Activated naive CD4-positive, alpha-beta T cell treated with anti-CD3 and anti-CD28 coated beads for 36 hours (primary cell): ENCODE measurements at regions not wholly inside any gene's neighbourhood (a gene's known extent, or its start where the extent isn't known, plus 50 kb on each side); places are given as distances from the start of the nearest gene placed in this dataset.

Source experiments
- CTCF ChIA-PET: fragments of 350-600 bp; sonication (Branson Sonifier 250); formaldehyde crosslinking; loops from one replicate; lab custom pipeline; 2021; ENCODE audit warnings: antibody characterized with exemption; lab: Charles Lee
- DNase-seq: peaks from one replicate; pipeline ENCODE4 v3.0.0-alpha.2; 2020
- H3K27ac Mint-ChIP-seq: one replicate; pipeline ENCODE4 v1.8.0; 2021; ENCODE audit warnings: mild to moderate bottlenecking, mixed read lengths
- H3K27me3 Mint-ChIP-seq: one replicate; pipeline ENCODE4 v1.8.0; 2021; ENCODE audit warnings: low read depth, mixed read lengths
- H3K36me3 Mint-ChIP-seq: one replicate; pipeline ENCODE4 v1.8.0; 2021; ENCODE audit warnings: low read depth, mixed read lengths
- H3K4me1 Mint-ChIP-seq: one replicate; pipeline ENCODE4 v1.8.0; 2021; ENCODE audit warnings: low read depth, mixed read lengths
- H3K4me3 Mint-ChIP-seq: one replicate; pipeline ENCODE4 v1.8.0; 2021; ENCODE audit warnings: mild to moderate bottlenecking, moderate library complexity, mixed read lengths
- H3K9me3 Mint-ChIP-seq: one replicate; pipeline ENCODE4 v1.8.0; 2021; ENCODE audit warnings: mixed read lengths
- intact Hi-C: fragments of 100-400 bp; cut with micrococcal nuclease; formaldehyde crosslinking; loops from one replicate; pipeline ENCODE4 v1.15.1; 2023

- no peak for DNase-seq
- H3K4me1 Mint-ChIP-seq = no peaks in the 10 kb centered on the region
- no peak overlapping the region for H3K4me3 Mint-ChIP-seq
- H3K9me3 Mint-ChIP-seq = no peaks in the 10 kb centered on the region
- intact Hi-C loops = no loop called here
- peaks cover 8% of the 10 kb centered on the region for H3K27me3 Mint-ChIP-seq
- H3K36me3 Mint-ChIP-seq = no peaks in the 10 kb centered on the region
- H3K27ac Mint-ChIP-seq = no peak overlapping the region
- CTCF ChIA-PET = no interaction called here
Observed at GRCh38 chr1:90650401-90650800, 66.7 kb downstream of the BARHL2 start.

GRCh38 chr1:90640325-90640724 is 76.8 kb downstream of the BARHL2 start:
- CTCF ChIA-PET = interaction anchor here (0.7 kb wide), 1 partner anchor 1569 kb away, joined by 3 read pairs; no protein-coding TSS in a partner anchor
- H3K27ac Mint-ChIP-seq = no peak overlapping the region
- intact Hi-C loops = no loop called here

GRCh38 chr1:90622666-90623065 is 94.4 kb downstream of the BARHL2 start:
- Mint-ChIP-seq H3K9me3 (no peaks in the 10 kb centered on the region), H3K36me3 (no peaks in the 10 kb centered on the region), H3K27ac (no peak overlapping the region), H3K27me3 (peaks cover 16% of the 10 kb centered on the region), H3K4me3 (no peak overlapping the region), H3K4me1 (no peaks in the 10 kb centered on the region)
- intact Hi-C loops = no loop called here
- CTCF ChIA-PET = no interaction called here
- no peak for DNase-seq

More at GRCh38 chr1:90640325-90640724, 76.8 kb downstream of the BARHL2 start:
- no peaks in the 10 kb centered on the region for H3K4me1 Mint-ChIP-seq
- H3K4me3 Mint-ChIP-seq = no peak overlapping the region
- no peak for DNase-seq
- H3K27me3 Mint-ChIP-seq = peaks cover 21% of the 10 kb centered on the region
- H3K9me3 Mint-ChIP-seq = no peaks in the 10 kb centered on the region
- H3K36me3 Mint-ChIP-seq = no peaks in the 10 kb centered on the region

GRCh38 chr1:90621986-90622385 is 95.1 kb downstream of the BARHL2 start:
- no peaks in the 10 kb centered on the region for H3K9me3 Mint-ChIP-seq
- H3K36me3 Mint-ChIP-seq = no peaks in the 10 kb centered on the region
- H3K27me3 Mint-ChIP-seq = peaks cover 13% of the 10 kb centered on the region
- intact Hi-C loops = no loop called here
- no peak overlapping the region for H3K27ac Mint-ChIP-seq
- no peak for DNase-seq
- no peak overlapping the region for H3K4me3 Mint-ChIP-seq
- CTCF ChIA-PET = no interaction called here
- H3K4me1 Mint-ChIP-seq = no peaks in the 10 kb centered on the region

GRCh38 chr1:90616395-90616794 is 100.7 kb downstream of the BARHL2 start:
- Mint-ChIP-seq H3K4me1 (no peaks in the 10 kb centered on the region), H3K27ac (no peak overlapping the region), H3K9me3 (no peaks in the 10 kb centered on the region), H3K27me3 (peaks cover 8% of the 10 kb centered on the region), H3K4me3 (no peak overlapping the region), H3K36me3 (no peaks in the 10 kb centered on the region)
- CTCF ChIA-PET = no interaction called here
- DNase-seq = peak; percentile 19
- intact Hi-C loops = loop anchor here (10.0 kb wide), 1 partner anchor 348 kb away; no protein-coding TSS in a partner anchor

GRCh38 chr1:90614872-90615271 is 102.2 kb downstream of the BARHL2 start:
- Mint-ChIP-seq H3K27me3 (peaks cover 7% of the 10 kb centered on the region), H3K9me3 (no peaks in the 10 kb centered on the region), H3K27ac (no peak overlapping the region), H3K4me1 (no peaks in the 10 kb centered on the region), H3K36me3 (no peaks in the 10 kb centered on the region), H3K4me3 (no peak overlapping the region)
- no peak for DNase-seq
- CTCF ChIA-PET = no interaction called here
- intact Hi-C loops = loop anchor here (10.0 kb wide), 1 partner anchor 350 kb away; no protein-coding TSS in a partner anchor

- Mint-ChIP-seq H3K9me3 (no peaks in the 10 kb centered on the region), H3K4me3 (no peak overlapping the region), H3K27ac (no peak overlapping the region), H3K36me3 (no peaks in the 10 kb centered on the region), H3K4me1 (no peaks in the 10 kb centered on the region), H3K27me3 (peaks cover 5% of the 10 kb centered on the region)
- intact Hi-C loops = loop anchor here (10.0 kb wide), 1 partner anchor 351 kb away; no protein-coding TSS in a partner anchor
- DNase-seq = no peak
- CTCF ChIA-PET = no interaction called here
Observed at GRCh38 chr1:90613371-90613770, 103.7 kb downstream of the BARHL2 start.

GRCh38 chr1:90612033-90612432 is 105.1 kb downstream of the BARHL2 start:
- no peaks in the 10 kb centered on the region for H3K4me1 Mint-ChIP-seq
- peaks cover 5% of the 10 kb centered on the region for H3K27me3 Mint-ChIP-seq
- CTCF ChIA-PET = no interaction called here
- no peak overlapping the region for H3K27ac Mint-ChIP-seq
- no peak overlapping the region for H3K4me3 Mint-ChIP-seq
- no peaks in the 10 kb centered on the region for H3K9me3 Mint-ChIP-seq
- intact Hi-C loops = loop anchor here (10.0 kb wide), 1 partner anchor 353 kb away; no protein-coding TSS in a partner anchor
- no peaks in the 10 kb centered on the region for H3K36me3 Mint-ChIP-seq
- DNase-seq = no peak

GRCh38 chr1:90607736-90608135 is 109.4 kb downstream of the BARHL2 start:
- intact Hi-C loops = no loop called here
- no peaks in the 10 kb centered on the region for H3K9me3 Mint-ChIP-seq
- no peaks in the 10 kb centered on the region for H3K36me3 Mint-ChIP-seq
- H3K27ac Mint-ChIP-seq = no peak overlapping the region
- no peaks in the 10 kb centered on the region for H3K4me1 Mint-ChIP-seq
- CTCF ChIA-PET = no interaction called here
- H3K4me3 Mint-ChIP-seq = no peak overlapping the region
- peaks cover 8% of the 10 kb centered on the region for H3K27me3 Mint-ChIP-seq
- DNase-seq = no peak

GRCh38 chr1:90605070-90605469 is 112.0 kb downstream of the BARHL2 start:
- no peaks in the 10 kb centered on the region for H3K9me3 Mint-ChIP-seq
- H3K27ac Mint-ChIP-seq = no peak overlapping the region
- H3K27me3 Mint-ChIP-seq = peaks cover 7% of the 10 kb centered on the region
- intact Hi-C loops = no loop called here
- no peak overlapping the region for H3K4me3 Mint-ChIP-seq
- no peak for DNase-seq
- H3K36me3 Mint-ChIP-seq = no peaks in the 10 kb centered on the region
- CTCF ChIA-PET = no interaction called here
- H3K4me1 Mint-ChIP-seq = no peaks in the 10 kb centered on the region

GRCh38 chr1:90593312-90593711 is 123.8 kb downstream of the BARHL2 start:
- CTCF ChIA-PET = no interaction called here
- Mint-ChIP-seq H3K4me3 (no peak overlapping the region), H3K9me3 (peaks cover 19% of the 10 kb centered on the region), H3K27ac (no peak overlapping the region), H3K36me3 (peaks cover 2% of the 10 kb centered on the region), H3K4me1 (no peaks in the 10 kb centered on the region), H3K27me3 (peaks cover 30% of the 10 kb centered on the region)
- no peak for DNase-seq
- intact Hi-C loops = no loop called here

GRCh38 chr1:90591970-90592356 is 125.1 kb downstream of the BARHL2 start:
- CTCF ChIA-PET = interaction anchor here (0.9 kb wide), 1 partner anchor 13 kb away, joined by 6 read pairs; no protein-coding TSS in a partner anchor

GRCh38 chr1:90591355-90591969 is 125.6 kb downstream of the BARHL2 start:
- Mint-ChIP-seq H3K36me3 (peaks cover 2% of the 10 kb centered on the region), H3K4me1 (no peaks in the 10 kb centered on the region), H3K4me3 (no peak overlapping the region), H3K27me3 (peaks cover 34% of the 10 kb centered on the region), H3K27ac (no peak overlapping the region), H3K9me3 (peaks cover 13% of the 10 kb centered on the region)
- CTCF ChIA-PET = interaction anchor here (0.9 kb wide), 1 partner anchor 12 kb away, joined by 6 read pairs; no protein-coding TSS in a partner anchor
- intact Hi-C loops = no loop called here
- DNase-seq = no peak

More at GRCh38 chr1:90591970-90592356, 125.1 kb downstream of the BARHL2 start:
- H3K27me3 Mint-ChIP-seq = peaks cover 31% of the 10 kb centered on the region
- H3K9me3 Mint-ChIP-seq = peaks cover 14% of the 10 kb centered on the region
- H3K36me3 Mint-ChIP-seq = peaks cover 2% of the 10 kb centered on the region
- intact Hi-C loops = no loop called here
- no peak overlapping the region for H3K27ac Mint-ChIP-seq
- no peak for DNase-seq
- H3K4me1 Mint-ChIP-seq = no peaks in the 10 kb centered on the region
- H3K4me3 Mint-ChIP-seq = no peak overlapping the region
